ENCODE measurements at regions not wholly inside any gene's neighbourhood (a gene's known extent, or its start where the extent isn't known, plus 50 kb on each side); places are given as distances from the start of the nearest gene placed in this dataset.
"Not testable (repeated sequence)": the region's sequence is repeated elsewhere in the genome, so short reads cannot be mapped to it uniquely, and the experiment has no call there.

- no peak for DNase-seq
These were observed 468.8 kb upstream of the GRM7 start for GRCh38 chr3:6392123-6392522.

- DNase-seq: no peak
These were observed 466.0 kb upstream of the GRM7 start for GRCh38 chr3:6394944-6395343.

GRCh38 chr3:6396631-6397030 lies 464.3 kb upstream of the GRM7 start:
- no peak for DNase-seq

GRCh38 chr3:6402666-6403065 lies 458.2 kb upstream of the GRM7 start:
- DNase-seq: not testable (repeated sequence)

- DNase-seq: not testable (repeated sequence)
These were observed 454.0 kb upstream of the GRM7 start for GRCh38 chr3:6406923-6407322.

- no peak for DNase-seq
These were observed 444.8 kb upstream of the GRM7 start for GRCh38 chr3:6416049-6416661.

GRCh38 chr3:6417174-6417573 lies 443.7 kb upstream of the GRM7 start:
- DNase-seq: no peak

- no peak for DNase-seq
These were observed 442.4 kb upstream of the GRM7 start for GRCh38 chr3:6418485-6418884.

- DNase-seq: no peak
These were observed 439.1 kb upstream of the GRM7 start for GRCh38 chr3:6421666-6422445.

- no peak for DNase-seq
These were observed 435.6 kb upstream of the GRM7 start for GRCh38 chr3:6425289-6425820.

- not testable (repeated sequence) for DNase-seq
These were observed 432.6 kb upstream of the GRM7 start for GRCh38 chr3:6428276-6428675.

GRCh38 chr3:6435951-6436350 lies 425.0 kb upstream of the GRM7 start:
- DNase-seq: no peak

- DNase-seq: no peak
These were observed 423.3 kb upstream of the GRM7 start for GRCh38 chr3:6437631-6438030.

GRCh38 chr3:6438031-6438430 lies 422.9 kb upstream of the GRM7 start:
- no peak for DNase-seq

GRCh38 chr3:6439226-6439625 lies 421.7 kb upstream of the GRM7 start:
- DNase-seq: no peak

GRCh38 chr3:6439824-6440223 lies 421.1 kb upstream of the GRM7 start:
- DNase-seq: no peak

GRCh38 chr3:6444888-6445658 lies 415.8 kb upstream of the GRM7 start:
- no peak for DNase-seq

- no peak for DNase-seq
These were observed 413.6 kb upstream of the GRM7 start for GRCh38 chr3:6447166-6447801.

- DNase-seq: no peak
These were observed 412.9 kb upstream of the GRM7 start for GRCh38 chr3:6448011-6448410.

GRCh38 chr3:6449099-6449498 lies 411.8 kb upstream of the GRM7 start:
- no peak for DNase-seq

GRCh38 chr3:6452974-6453373 lies 407.9 kb upstream of the GRM7 start:
- DNase-seq: no peak

GRCh38 chr3:6455031-6455430 lies 405.9 kb upstream of the GRM7 start:
- DNase-seq: no peak

- no peak for DNase-seq
These were observed 393.7 kb upstream of the GRM7 start for GRCh38 chr3:6467186-6467585.

All from activated CD4-positive, alpha-beta T cell treated with anti-CD3 and anti-CD28 coated beads, Interleukin-2, amount 50 U/mL, for 1 hour (primary cell).